GM15510 (cell line): ENCODE measurements at regions not wholly inside any gene's neighbourhood (a gene's known extent, or its start where the extent isn't known, plus 50 kb on each side); places are given as distances from the start of the nearest gene placed in this dataset.

Source experiments
- POLR2A ChIP-seq: IDR thresholded peaks from 3 replicates; pipeline ENCODE4 v1.6.1; 2011; ENCODE audit warnings: borderline replicate concordance; ENCODE audit not compliant: insufficient read length; ENCODE audit errors: extremely low read depth

DNA sequence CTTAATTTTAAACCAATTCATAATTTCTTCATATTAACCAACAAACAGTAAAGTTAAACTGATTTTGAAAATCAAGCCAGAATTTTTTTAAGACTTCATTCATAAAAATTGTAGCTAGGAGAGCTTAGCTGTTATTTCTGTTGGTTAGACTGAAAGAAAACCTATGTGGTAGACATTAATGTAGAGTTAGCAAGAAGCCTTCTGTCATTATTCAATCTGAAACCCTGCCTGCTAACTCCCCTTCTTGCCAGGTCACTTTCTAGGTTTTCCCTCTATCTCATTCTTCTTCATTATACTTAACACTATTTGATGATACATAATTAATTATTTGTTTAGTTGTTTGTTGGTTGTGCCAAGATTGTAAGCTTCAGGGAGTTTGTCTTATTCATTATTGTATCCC lies 304.3 kb upstream of the MEF2C start:
- TF ChIP-seq POLR2A = no peak

DNA sequence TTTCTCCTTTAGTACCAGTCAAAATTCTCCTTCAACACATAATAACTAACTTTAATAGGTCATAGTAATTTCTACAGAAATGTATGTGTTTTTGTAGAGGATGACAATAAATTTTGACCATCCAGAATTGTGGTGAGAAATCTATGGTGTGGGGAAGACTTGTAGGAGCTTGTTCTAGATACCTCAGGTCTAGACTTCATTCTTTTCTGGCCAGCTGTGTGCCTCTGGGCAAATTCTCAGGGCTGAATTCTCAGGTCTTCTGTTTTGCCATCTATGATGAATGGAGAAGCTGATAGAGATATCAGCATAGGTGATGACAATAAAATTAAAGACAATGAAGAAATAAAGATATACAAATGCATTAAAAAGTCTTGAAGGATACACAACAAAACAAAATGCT lies 298.6 kb upstream of the MEF2C start:
- no peak for TF ChIP-seq POLR2A

DNA sequence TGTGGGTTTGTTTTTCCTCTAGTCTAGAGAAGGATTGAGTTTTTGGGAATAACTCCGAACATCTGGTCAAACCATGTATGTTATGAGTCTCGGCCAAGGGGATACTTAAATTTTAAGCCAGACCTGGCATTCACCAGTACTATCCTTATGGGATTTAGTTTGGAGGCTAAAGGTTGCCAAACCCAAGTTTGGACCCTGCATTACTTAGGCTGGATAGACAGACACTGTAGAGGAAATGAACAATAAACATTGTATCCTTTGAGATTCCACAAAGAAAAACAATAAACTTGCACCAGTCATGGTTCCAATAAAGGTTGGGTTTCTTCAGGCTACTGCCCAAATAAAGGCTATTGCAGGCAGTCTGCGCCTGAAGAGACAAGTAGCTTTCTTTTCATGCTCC lies 296.7 kb upstream of the MEF2C start:
- no peak for TF ChIP-seq POLR2A

DNA sequence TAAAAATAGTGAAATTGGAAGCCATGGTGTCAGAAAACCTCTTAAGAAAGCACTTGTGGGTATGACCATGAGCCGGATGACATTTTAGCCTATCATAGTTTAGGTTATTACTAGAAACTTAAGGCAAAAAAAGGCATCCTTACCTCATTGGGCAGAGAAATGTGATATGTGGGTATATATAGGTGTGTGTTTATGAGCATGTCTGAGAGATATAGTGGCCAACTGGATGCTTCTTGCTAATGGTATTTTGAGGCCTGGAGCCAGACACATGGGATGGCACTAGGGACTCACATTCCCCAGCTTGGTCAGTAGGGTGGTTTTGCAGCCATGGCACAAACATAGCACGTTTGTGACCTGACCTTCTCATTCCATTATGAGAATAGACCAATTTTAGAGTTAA lies 295.6 kb upstream of the MEF2C start:
- TF ChIP-seq POLR2A = no peak

DNA sequence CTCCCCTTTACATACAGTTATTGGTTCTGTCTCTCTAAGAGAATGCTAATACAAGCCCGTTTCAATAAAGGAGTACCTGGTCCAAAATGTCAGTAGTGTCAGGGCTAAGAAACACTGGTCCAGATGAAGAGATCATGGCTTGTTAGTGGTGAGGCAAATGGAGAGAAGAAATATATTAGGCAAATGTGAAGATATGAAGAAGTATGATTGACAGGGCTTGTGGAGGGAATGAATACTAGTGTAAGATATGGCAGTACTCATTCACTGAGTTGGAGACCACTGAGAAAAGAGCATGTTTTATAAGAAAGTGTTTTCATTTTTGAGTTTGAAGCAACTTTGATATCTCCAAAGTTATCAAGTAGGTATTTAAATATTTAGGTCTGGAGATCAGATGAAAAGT lies 290.5 kb upstream of the MEF2C start:
- TF ChIP-seq POLR2A = no peak

DNA sequence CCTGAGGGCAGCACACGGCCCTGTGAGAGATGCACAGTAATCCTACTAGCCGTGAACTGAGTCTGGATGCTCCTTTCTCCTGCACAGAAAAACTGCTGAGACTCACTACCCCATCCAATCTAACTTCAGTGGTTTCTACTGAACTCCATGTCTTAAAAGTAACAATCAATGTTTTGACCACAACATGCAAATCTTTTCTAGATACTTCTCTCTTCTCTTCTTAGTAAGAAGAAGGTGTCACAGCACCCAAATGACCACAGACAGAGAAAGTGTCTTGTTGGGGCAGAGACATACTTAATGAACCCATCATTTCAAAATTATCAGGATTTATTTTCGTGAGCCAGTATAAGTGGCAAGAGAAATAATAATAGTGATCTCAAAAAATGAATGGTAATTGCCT lies 285.8 kb upstream of the MEF2C start:
- TF ChIP-seq POLR2A = no peak

DNA sequence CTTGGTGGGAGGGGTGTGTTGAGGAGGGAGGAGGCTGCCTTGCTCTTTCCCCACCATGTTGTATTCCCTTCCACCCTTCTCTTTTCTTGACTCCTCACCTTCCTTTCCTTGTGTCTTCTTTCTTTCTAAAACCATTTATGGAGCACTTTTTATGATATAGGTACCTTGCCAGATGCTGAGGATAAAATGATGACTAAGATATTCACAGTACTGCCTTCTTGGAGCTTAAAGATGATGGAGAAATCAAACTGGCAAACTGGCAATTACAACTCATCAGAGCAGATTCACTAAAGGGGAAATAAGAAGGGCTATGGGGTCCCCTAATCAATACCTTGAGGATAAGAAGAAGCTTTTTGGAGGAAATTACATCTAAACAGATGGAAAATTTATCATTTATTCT lies 273.2 kb upstream of the MEF2C start:
- TF ChIP-seq POLR2A = no peak

DNA sequence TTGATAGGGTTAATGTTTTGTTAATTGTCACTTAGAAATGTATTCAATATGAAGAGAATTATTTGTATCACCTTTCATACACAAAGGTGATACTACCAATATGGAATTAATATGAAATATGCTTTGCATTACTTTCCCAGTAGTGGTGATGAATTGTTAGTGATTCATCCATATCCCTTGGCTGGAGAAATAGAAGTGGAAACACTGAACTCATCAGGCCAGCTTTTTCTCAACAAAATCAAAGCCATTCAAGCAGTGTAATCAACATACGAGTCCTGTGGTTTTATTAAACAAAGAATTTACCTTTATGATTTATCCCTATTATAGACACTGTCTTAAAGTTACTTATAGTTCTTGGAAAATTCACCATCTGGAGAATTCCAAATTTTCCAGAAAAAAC lies 264.0 kb upstream of the MEF2C start:
- no peak for TF ChIP-seq POLR2A

DNA sequence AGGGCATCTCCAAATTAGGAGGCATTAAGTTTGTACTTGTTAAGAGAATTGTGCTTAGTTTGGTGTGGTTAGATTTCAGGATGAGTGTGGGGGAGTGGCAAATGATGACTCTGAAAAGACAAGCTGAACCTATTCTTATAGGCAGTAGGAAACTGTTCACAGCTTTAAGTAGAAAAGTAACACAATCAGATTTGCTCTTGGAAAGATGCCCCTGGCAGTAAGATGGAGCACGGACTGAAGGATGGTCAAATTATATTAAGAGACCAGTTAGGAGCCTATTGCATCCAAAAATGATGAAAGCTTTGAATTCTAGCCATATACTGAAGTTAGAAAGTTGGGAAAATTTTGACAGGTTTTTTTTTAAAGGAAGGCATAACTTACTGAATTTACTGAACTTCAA lies 254.2 kb upstream of the MEF2C start:
- no peak for TF ChIP-seq POLR2A

DNA sequence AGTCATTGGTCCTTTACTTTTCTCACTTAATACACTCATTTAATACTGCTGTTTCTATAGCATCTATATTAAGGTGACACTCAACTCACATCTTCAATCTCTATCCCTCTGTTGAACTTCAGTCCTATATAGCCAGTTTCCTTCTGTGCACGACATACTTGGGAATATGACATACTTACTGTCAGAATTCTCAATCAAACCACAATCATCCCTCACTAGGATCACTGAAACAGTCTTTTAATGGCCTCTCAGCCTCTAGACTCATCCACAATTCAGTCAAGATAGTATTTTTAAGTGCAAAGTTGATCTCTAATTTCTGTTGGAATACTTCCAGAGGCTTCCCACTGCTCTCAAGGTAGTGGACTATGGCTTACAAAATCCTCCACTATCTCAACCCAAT lies 251.0 kb upstream of the MEF2C start:
- no peak for TF ChIP-seq POLR2A

DNA sequence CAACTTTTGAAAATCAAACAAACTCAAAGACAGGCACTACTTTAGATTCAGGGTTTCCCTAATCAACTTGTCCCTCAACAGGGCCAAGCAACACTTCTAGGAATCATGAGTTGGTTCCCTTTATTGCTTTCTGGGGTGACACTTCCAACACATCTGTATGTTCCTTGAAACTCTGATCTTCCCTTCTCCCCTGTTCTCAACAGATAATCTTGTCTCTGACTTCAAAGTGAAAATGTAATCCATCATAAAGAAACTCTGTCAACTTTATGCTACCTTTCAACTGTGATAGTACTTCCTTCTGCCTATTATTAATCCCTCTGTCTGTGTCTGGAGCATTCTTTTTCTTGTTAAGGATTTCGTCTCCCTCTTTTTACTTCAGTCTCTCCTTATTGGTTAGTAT lies 250.1 kb upstream of the MEF2C start:
- TF ChIP-seq POLR2A = no peak

DNA sequence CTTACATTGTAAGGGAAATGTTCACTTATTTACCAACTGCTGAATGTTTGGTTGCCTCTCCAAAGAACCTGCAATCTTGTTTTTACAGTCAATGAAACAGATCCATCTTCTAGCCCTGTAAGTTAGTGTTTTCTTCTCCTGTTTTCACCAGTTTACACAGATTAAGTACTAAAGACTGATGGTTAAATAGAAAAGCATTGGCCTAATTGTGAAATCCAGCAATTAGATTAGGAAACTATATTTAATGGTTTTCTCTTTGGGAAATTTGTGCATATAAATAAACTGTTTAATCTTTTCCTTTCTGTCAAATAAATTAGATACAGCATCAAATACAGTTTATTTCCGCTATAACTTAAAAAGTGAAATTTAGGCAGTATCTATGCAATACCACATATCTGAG lies 247.9 kb upstream of the MEF2C start:
- no peak for TF ChIP-seq POLR2A

DNA sequence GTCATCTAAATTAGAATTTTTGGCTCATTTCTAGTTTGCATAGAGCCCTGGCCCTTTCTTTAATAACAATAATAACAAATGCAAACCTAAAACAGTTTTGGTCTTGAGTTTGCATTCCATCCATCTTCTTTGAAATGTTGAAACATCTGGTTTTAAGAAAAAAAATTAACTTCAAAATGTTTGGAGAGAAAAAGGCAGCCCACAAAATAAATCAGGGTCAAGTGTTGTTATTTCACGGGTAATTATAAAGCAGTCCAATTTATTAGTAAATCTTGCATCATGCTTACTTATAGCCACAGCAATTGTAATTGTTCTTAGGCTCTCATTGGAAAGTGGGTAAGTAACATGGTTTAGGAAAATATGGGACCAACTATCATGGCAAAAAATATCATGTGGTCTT lies 247.0 kb upstream of the MEF2C start:
- no peak for TF ChIP-seq POLR2A

DNA sequence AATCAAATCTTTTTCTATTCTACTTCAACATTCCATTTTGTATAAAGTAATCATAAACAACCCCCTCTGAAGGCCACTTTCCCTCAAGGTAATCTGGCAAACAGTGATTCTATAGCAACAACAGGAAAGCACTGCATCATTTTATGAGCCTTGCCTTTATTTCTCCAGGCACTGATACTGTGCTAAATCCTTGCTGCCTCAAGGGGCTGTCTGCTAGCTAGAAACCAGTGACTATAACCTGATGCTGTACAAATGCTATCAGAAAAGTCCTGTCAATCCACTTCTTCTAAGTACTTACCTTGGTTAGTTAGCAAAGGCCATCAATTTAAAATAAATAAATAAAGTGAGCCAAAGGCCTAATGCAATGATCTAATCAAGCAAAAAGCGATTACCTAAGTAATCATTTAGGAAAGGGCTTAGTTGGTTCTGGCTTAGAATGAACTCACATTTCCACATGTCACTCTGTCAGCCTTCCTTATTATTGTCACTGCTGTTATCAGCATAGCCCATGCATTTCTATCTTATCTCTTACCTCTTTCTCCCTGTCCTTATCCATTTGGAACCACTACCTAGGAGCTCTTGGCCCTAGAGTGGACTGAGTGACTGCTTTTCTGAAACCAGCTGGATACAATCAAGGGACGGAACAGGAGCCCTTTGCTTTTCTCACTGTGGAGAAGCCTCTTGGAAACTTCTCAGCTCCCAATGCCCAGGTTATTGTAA lies 246.1 kb upstream of the MEF2C start:
- TF ChIP-seq POLR2A = no peak

DNA sequence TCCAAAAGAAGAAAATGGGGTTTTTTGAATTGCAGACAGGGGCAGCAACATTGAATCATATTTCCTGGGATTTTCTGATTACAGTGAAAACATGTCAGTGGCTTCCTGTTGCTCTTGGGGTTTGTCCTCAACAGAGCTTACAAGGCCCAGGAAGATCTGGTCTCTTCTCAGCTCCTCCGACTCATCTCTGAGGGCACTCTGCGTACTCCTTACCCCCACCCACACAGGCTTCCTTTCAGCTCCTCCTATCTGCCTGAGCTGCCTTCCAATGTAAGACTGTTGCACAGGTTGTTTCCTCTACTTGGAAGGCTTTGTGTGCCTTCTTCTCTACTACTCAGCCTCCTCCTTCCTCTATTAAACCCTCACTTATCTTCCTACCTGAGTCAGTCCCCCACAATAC lies 245.1 kb upstream of the MEF2C start:
- no peak for TF ChIP-seq POLR2A

DNA sequence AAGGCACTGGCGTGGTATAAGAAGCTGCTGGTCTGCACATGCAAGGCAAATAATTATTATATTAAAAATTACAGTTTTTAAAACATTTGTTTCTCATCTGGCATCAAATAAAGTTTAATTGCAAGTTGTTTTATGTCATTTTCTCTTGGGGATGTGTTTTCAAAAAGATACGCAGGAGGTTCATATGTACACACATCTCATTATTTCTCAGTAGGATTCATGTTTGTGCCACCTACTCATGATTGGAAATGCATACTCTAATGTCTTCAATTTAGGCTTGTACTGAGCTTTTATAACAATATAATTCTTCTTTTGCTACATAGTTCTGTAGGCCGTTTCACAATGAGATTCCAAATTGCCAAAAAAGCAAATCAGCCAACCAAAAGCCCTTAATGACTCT lies 244.2 kb upstream of the MEF2C start:
- no peak for TF ChIP-seq POLR2A

DNA sequence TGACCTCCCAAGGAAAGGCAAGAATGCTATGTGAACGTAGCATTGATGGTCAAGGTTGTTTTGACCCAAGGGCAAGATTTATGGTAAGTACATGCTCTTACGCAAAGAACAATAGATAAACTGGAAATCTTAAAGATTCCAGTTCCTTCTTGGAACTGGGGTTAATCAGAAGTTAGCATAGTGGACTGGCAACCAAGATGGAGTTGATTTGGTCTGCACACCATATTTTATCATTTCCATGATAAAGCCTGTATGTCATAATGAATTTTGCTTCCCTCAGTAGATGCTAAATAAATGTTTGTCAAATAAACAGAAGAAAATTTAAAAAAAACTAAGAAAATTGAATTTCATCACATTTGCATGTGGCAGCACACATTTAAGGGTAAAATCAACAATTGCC lies 242.4 kb upstream of the MEF2C start:
- no peak for TF ChIP-seq POLR2A
